Naive thymus-derived CD4-positive, alpha-beta T cell (primary cell): ENCODE measurements at regions not wholly inside any gene's neighbourhood (a gene's known extent, or its start where the extent isn't known, plus 50 kb on each side); places are given as distances from the start of the nearest gene placed in this dataset.
A peak's percentile ranks its signal among the peaks of the same experiment; 100 is the strongest.

ENCODE experiments used
- ATAC-seq: fragments of 150-1000 bp; cut with Tn5 transposase; 2 replicates; pipeline ENCODE4 v1.10.0; 2021; ENCODE audit warnings: mild to moderate bottlenecking, moderate library complexity
- CTCF ChIA-PET: fragments of 350-600 bp; sonication (Branson Sonifier 250); formaldehyde crosslinking; loops from one replicate; lab custom pipeline; 2021; ENCODE audit warnings: antibody characterized with exemption; lab: Charles Lee
- POLR2A ChIA-PET: fragments of 350-600 bp; sonication (Branson Sonifier 250); formaldehyde crosslinking; loops from one replicate; lab custom pipeline; 2021; ENCODE audit warnings: antibody characterized with exemption, inconsistent platforms; lab: Charles Lee
- DNase-seq, 9 donors: peaks; one replicate each; pipeline versions ENCODE4 v3.0.0 to v3.0.0-alpha.2; 2020 to 2022; ENCODE audit warnings: mixed read lengths in 1 of 9
- H3K27ac ChIP-seq: one replicate; pipeline ENCODE4 v1.7.0; 2013; ENCODE audit warnings: mild to moderate bottlenecking, low read depth, low read length, moderate library complexity
- H3K27me3 ChIP-seq, 2 donors: one replicate each; pipeline ENCODE4 v1.7.0; 2013; ENCODE audit warnings: low read length in 2 of 2, mild to moderate bottlenecking in 2 of 2, moderate library complexity in 2 of 2; ENCODE audit not compliant: control insufficient read depth in 2 of 2, insufficient read depth in 2 of 2
- H3K36me3 ChIP-seq, 3 experiments: 1 replicate in 2 of 3; 2 replicates in 1 of 3; pipeline ENCODE4 v1.7.0; 2013; ENCODE audit warnings: low read length in 3 of 3, mild to moderate bottlenecking in 3 of 3, moderate library complexity in 1 of 3; ENCODE audit not compliant: insufficient read depth in 3 of 3, control insufficient read depth in 2 of 3
- H3K4me1 ChIP-seq, 2 donors: one replicate each; pipeline ENCODE4 v1.7.0; 2013; ENCODE audit warnings: low read length in 2 of 2, mild to moderate bottlenecking in 2 of 2, moderate library complexity in 1 of 2; ENCODE audit not compliant: control insufficient read depth in 2 of 2, insufficient read depth in 2 of 2
- H3K4me3 ChIP-seq: 2 replicates; pipeline ENCODE4 v1.7.0; 2013; ENCODE audit warnings: mild to moderate bottlenecking, low read length
- H3K9me3 ChIP-seq, 3 experiments: 1 replicate in 2 of 3; 2 replicates in 1 of 3; pipeline ENCODE4 v1.7.0; 2013; ENCODE audit warnings: low read length in 3 of 3; ENCODE audit not compliant: control insufficient read depth in 2 of 3
- H3K27ac Mint-ChIP-seq, 9 donors: one replicate each; pipeline ENCODE4 v1.8.0; 2020 to 2022; ENCODE audit warnings: mixed read lengths in 9 of 9, mild to moderate bottlenecking in 8 of 9, moderate library complexity in 5 of 9, inconsistent platforms in 2 of 9
- H3K27me3 Mint-ChIP-seq, 5 donors: one replicate each; pipeline ENCODE4 v1.8.0; 2021 to 2022; ENCODE audit warnings: mixed read lengths in 5 of 5, mild to moderate bottlenecking in 1 of 5
- H3K36me3 Mint-ChIP-seq, 5 donors: one replicate each; pipeline ENCODE4 v1.8.0; 2020 to 2022; ENCODE audit warnings: mixed read lengths in 5 of 5, mild to moderate bottlenecking in 3 of 5, inconsistent platforms in 1 of 5
- H3K4me1 Mint-ChIP-seq, 7 donors: one replicate each; pipeline ENCODE4 v1.8.0; 2020 to 2022; ENCODE audit warnings: mixed read lengths in 7 of 7, mild to moderate bottlenecking in 3 of 7, inconsistent platforms in 1 of 7
- H3K4me3 Mint-ChIP-seq, 10 donors: one replicate each; pipeline ENCODE4 v1.8.0; 2020 to 2022; ENCODE audit warnings: mild to moderate bottlenecking in 10 of 10, mixed read lengths in 10 of 10, moderate library complexity in 6 of 10, inconsistent platforms in 2 of 10
- H3K9me3 Mint-ChIP-seq, 11 donors: one replicate each; pipeline ENCODE4 v1.8.0; 2020 to 2022; ENCODE audit warnings: mixed read lengths in 11 of 11, mild to moderate bottlenecking in 4 of 11, inconsistent platforms in 1 of 11, moderate library complexity in 1 of 11
- intact Hi-C, 2 donors: fragments of 100-400 bp; cut with micrococcal nuclease; formaldehyde crosslinking; loops; one replicate each; pipeline ENCODE4 v1.15.1; 2023

- H3K4me3 ChIP-seq, result no peak overlapping the region
- peaks cover 4 to 20% of the 10 kb centered on the region in 2 donors for H3K4me1 ChIP-seq
- H3K27ac Mint-ChIP-seq, result no peak overlapping the region
- CTCF ChIA-PET, result interaction anchor here (0.6 to 1.1 kb wide), 3 partner anchors 245 to 483 kb away, joined by 3 to 11 read pairs (median 3); no protein-coding TSS in a partner anchor
- no peaks in the 10 kb centered on the region for H3K27me3 Mint-ChIP-seq
- POLR2A ChIA-PET, result interaction anchor here (0.7 to 3.4 kb wide), 7 partner anchors 8 to 106 kb away, joined by 3 to 15 read pairs (median 3); partner anchors contain the start of gene SESN3
- peak; percentile 36 for ATAC-seq
- no peaks in the 10 kb centered on the region for H3K9me3 Mint-ChIP-seq
- H3K9me3 ChIP-seq, result no peaks in the 10 kb centered on the region
- H3K27ac ChIP-seq, result no peak overlapping the region
- peaks cover 0 to 2% (median 0%) of the 10 kb centered on the region in 5 donors for H3K36me3 Mint-ChIP-seq
- no peak overlapping the region for H3K4me3 Mint-ChIP-seq
- no peaks in the 10 kb centered on the region for H3K36me3 ChIP-seq
- DNase-seq, result peak in 1 of 9 donors; percentile 0
- H3K4me1 Mint-ChIP-seq, result peaks cover 0 to 16% (median 0%) of the 10 kb centered on the region in 7 donors
- intact Hi-C loops, result loop anchor here (1.0 to 5.0 kb wide), 5 partner anchors 86 to 373 kb away; partner anchors contain the start of gene SESN3 (in 2 of the 2)
- no peaks in the 10 kb centered on the region for H3K27me3 ChIP-seq
Measured at GRCh38 chr11:95337972-95338429, 107.0 kb upstream of the SESN3 start.

GRCh38 chr11:95337175-95337957, 106.4 kb upstream of the SESN3 start:
- H3K9me3 ChIP-seq, result no peaks in the 10 kb centered on the region
- intact Hi-C loops, result loop anchor here (1.0 to 5.0 kb wide), 4 partner anchors 85 to 367 kb away; partner anchors contain the start of gene SESN3 (in 1 of the 2)
- H3K36me3 ChIP-seq, result no peaks in the 10 kb centered on the region
- Mint-ChIP-seq H3K4me1 (peaks cover 0 to 12% (median under 1%) of the 10 kb centered on the region in 7 donors), H3K9me3 (no peaks in the 10 kb centered on the region), H3K27ac (no peak overlapping the region), H3K27me3 (no peaks in the 10 kb centered on the region), H3K4me3 (no peak overlapping the region), H3K36me3 (peaks cover 0 to 2% (median 0%) of the 10 kb centered on the region in 5 donors)
- no peaks in the 10 kb centered on the region for H3K27me3 ChIP-seq
- H3K4me3 ChIP-seq, result peak overlapping the region; percentile 36
- peaks cover 4 to 20% of the 10 kb centered on the region in 2 donors for H3K4me1 ChIP-seq
- ChIA-PET POLR2A (interaction anchor here (0.7 to 3.4 kb wide), 6 partner anchors 9 to 105 kb away, joined by 3 to 15 read pairs (median 4); partner anchors contain the start of gene SESN3), CTCF (interaction anchor here (0.9 to 1.1 kb wide), 2 partner anchors 245 to 368 kb away, joined by 3 read pairs; no protein-coding TSS in a partner anchor)
- peak overlapping the region; percentile 59 for H3K27ac ChIP-seq
- ATAC-seq (peak; percentile 69), DNase-seq (peak; percentile 12 to 55 (median 39))

- Mint-ChIP-seq H3K27me3 (no peaks in the 10 kb centered on the region), H3K4me1 (peaks cover 0 to 18% (median 4%) of the 10 kb centered on the region in 7 donors), H3K36me3 (peaks cover 0 to 2% (median 0%) of the 10 kb centered on the region in 5 donors), H3K27ac (peak overlapping the region in 3 of 9 donors; percentile 8 to 40 (median 15)), H3K4me3 (peak overlapping the region in 1 of 10 donors; percentile 8), H3K9me3 (peaks cover 0 to 5% (median 0%) of the 10 kb centered on the region in 11 donors)
- intact Hi-C loops, result loop anchor here (2.0 to 5.0 kb wide), 3 partner anchors 84 to 369 kb away; no protein-coding TSS in a partner anchor
- ATAC-seq (peak; percentile 33), DNase-seq (no peak)
- Histone ChIP-seq H3K27me3 (no peaks in the 10 kb centered on the region), H3K4me3 (no peak overlapping the region), H3K4me1 (peaks cover 4 to 20% of the 10 kb centered on the region in 2 donors), H3K9me3 (no peaks in the 10 kb centered on the region), H3K27ac (no peak overlapping the region), H3K36me3 (no peaks in the 10 kb centered on the region)
- ChIA-PET POLR2A (interaction anchor here (1.1 to 3.4 kb wide), 2 partner anchors 104 to 369 kb away, joined by 3 to 15 read pairs; partner anchors contain the start of gene SESN3), CTCF (interaction anchor here (0.6 to 1.0 kb wide), 2 partner anchors 25 to 324 kb away, joined by 3 read pairs; no protein-coding TSS in a partner anchor)
Measured at GRCh38 chr11:95335989-95336388, 105.0 kb upstream of the SESN3 start.

- Histone ChIP-seq H3K9me3 (no peaks in the 10 kb centered on the region), H3K4me3 (no peak overlapping the region), H3K36me3 (no peaks in the 10 kb centered on the region), H3K4me1 (peaks cover 0 to 17% of the 10 kb centered on the region in 2 donors), H3K27me3 (no peaks in the 10 kb centered on the region), H3K27ac (no peak overlapping the region)
- ChIA-PET POLR2A (interaction anchor here (0.6 to 0.8 kb wide), 2 partner anchors 40 to 274 kb away, joined by 3 read pairs; no protein-coding TSS in a partner anchor), CTCF (interaction anchor here (1.1 kb wide), 1 partner anchor 105 kb away, joined by 3 read pairs; no protein-coding TSS in a partner anchor)
- Mint-ChIP-seq H3K4me1 (peaks cover 11 to 44% (median 27%) of the 10 kb centered on the region in 7 donors), H3K27me3 (no peaks in the 10 kb centered on the region), H3K4me3 (no peak overlapping the region), H3K27ac (peak overlapping the region in 2 of 9 donors; percentile 23 to 68), H3K36me3 (peaks cover 0 to 6% (median 0%) of the 10 kb centered on the region in 5 donors), H3K9me3 (peaks cover 0 to 5% (median 0%) of the 10 kb centered on the region in 11 donors)
- no peak for DNase-seq
- intact Hi-C loops, result no loop called here
- ATAC-seq, result no peak
Measured at GRCh38 chr11:95331161-95331560, 100.2 kb upstream of the SESN3 start.

GRCh38 chr11:95330302-95330701, 99.3 kb upstream of the SESN3 start:
- H3K27me3 ChIP-seq, result no peaks in the 10 kb centered on the region
- intact Hi-C loops, result no loop called here
- peaks cover 0 to 14% of the 10 kb centered on the region in 2 donors for H3K4me1 ChIP-seq
- H3K36me3 ChIP-seq, result no peaks in the 10 kb centered on the region
- Mint-ChIP-seq H3K36me3 (peaks cover 0 to 6% (median 0%) of the 10 kb centered on the region in 5 donors), H3K27me3 (no peaks in the 10 kb centered on the region), H3K4me1 (peaks cover 9 to 44% (median 27%) of the 10 kb centered on the region in 7 donors), H3K4me3 (peak overlapping the region in 5 of 10 donors; percentile 12 to 30 (median 21)), H3K27ac (peak overlapping the region in 4 of 9 donors; percentile 9 to 72 (median 62)), H3K9me3 (peaks cover 0 to 5% (median 0%) of the 10 kb centered on the region in 11 donors)
- no peak overlapping the region for H3K4me3 ChIP-seq
- ATAC-seq, result no peak
- H3K9me3 ChIP-seq, result no peaks in the 10 kb centered on the region
- no peak for DNase-seq
- no peak overlapping the region for H3K27ac ChIP-seq
- CTCF ChIA-PET, result interaction anchor here (1.0 kb wide), 1 partner anchor 174 kb away, joined by 3 read pairs; no protein-coding TSS in a partner anchor
- POLR2A ChIA-PET, result interaction anchor here (1.0 to 1.2 kb wide), 6 partner anchors 9 to 375 kb away, joined by 3 to 4 read pairs (median 3); partner anchors contain the start of gene SESN3
